Gastrocnemius medialis (tissue), 4 donors: ENCODE measurements at regions not wholly inside any gene's neighbourhood (a gene's known extent, or its start where the extent isn't known, plus 50 kb on each side); places are given as distances from the start of the nearest gene placed in this dataset.

Experiments used
- ATAC-seq, 2 donors: fragments of 150-250 bp; one replicate each; pipeline ENCODE4 v1.9.1; 2016
- DNase-seq, 2 donors: peaks; one replicate each; pipeline ENCODE4 v3.0.0-alpha.2; 2019
- H3K27ac ChIP-seq, 4 donors: fragments of 200-600 bp; sonication (generic); 1 replicate in 1 of 4; 2 replicates in 3 of 4; pipeline ENCODE4 v1.5.1; 2016 to 2018; ENCODE audit warnings: mild to moderate bottlenecking in 2 of 4, moderate library complexity in 1 of 4
- H3K27me3 ChIP-seq, 3 donors: fragments of 200-600 bp; sonication (generic) in 2 of 3; 1 replicate in 1 of 3; 2 replicates in 2 of 3; pipeline versions ENCODE4 v1.5.1 to v1.6.0; 2016 to 2019; ENCODE audit warnings: mild to moderate bottlenecking in 1 of 3, moderate library complexity in 1 of 3
- H3K36me3 ChIP-seq, 2 donors: fragments of 200-600 bp; sonication (generic) in 1 of 2; one replicate each; pipeline ENCODE4 v1.5.1; 2017 to 2018
- H3K4me1 ChIP-seq, 2 donors: fragments of 200-600 bp; sonication (generic) in 1 of 2; one replicate each; pipeline ENCODE4 v1.5.1; 2016 to 2017; ENCODE audit warnings: mild to moderate bottlenecking in 2 of 2
- H3K4me3 ChIP-seq, 4 donors: fragments of 200-600 bp; sonication (generic) in 3 of 4; 1 replicate in 1 of 4; 2 replicates in 3 of 4; pipeline ENCODE4 v1.5.1; 2016 to 2019; ENCODE audit warnings: mild to moderate bottlenecking in 2 of 4
- H3K9me3 ChIP-seq, 3 donors: fragments of 200-600 bp; sonication (generic) in 2 of 3; 1 replicate in 1 of 3; 2 replicates in 2 of 3; pipeline ENCODE4 v1.5.1; 2016 to 2019
- POLR2A ChIP-seq, 2 donors: fragments of 450-650 bp; IDR thresholded peaks; one replicate each; pipeline ENCODE4 v1.6.1; 2017; ENCODE audit warnings: antibody characterized with exemption in 2 of 2, mild to moderate bottlenecking in 2 of 2, moderate library complexity in 2 of 2
- in situ Hi-C, 4 donors: fragments of 200-750 bp; cut with MboI; loops; one replicate each; pipeline versions ENCODE4 v1.15.0 to v1.8.0; 2017; ENCODE audit warnings: low sequenced_read_pairs in 4 of 4
- intact Hi-C: fragments of 100-400 bp; cut with DNase I; formaldehyde crosslinking; loops from one replicate; pipeline ENCODE4 v1.15.1; 2023; ENCODE audit warnings: low total_unique reads
- TF ChIP-seq, protein P1 (sequence below), 5 experiments: fragments of 450-650 bp in 3 of 5; fragments of 200-600 bp in 2 of 5; sonication (generic) in 2 of 5; IDR thresholded peaks in 4 of 5; conservative IDR thresholded peaks in 1 of 5; 1 replicate in 4 of 5; 2 replicates in 1 of 5; pipeline ENCODE4 v1.5.1; 2016 to 2019; ENCODE audit warnings: antibody characterized with exemption in 5 of 5, mild to moderate bottlenecking in 3 of 5, moderate library complexity in 3 of 5

DNA sequence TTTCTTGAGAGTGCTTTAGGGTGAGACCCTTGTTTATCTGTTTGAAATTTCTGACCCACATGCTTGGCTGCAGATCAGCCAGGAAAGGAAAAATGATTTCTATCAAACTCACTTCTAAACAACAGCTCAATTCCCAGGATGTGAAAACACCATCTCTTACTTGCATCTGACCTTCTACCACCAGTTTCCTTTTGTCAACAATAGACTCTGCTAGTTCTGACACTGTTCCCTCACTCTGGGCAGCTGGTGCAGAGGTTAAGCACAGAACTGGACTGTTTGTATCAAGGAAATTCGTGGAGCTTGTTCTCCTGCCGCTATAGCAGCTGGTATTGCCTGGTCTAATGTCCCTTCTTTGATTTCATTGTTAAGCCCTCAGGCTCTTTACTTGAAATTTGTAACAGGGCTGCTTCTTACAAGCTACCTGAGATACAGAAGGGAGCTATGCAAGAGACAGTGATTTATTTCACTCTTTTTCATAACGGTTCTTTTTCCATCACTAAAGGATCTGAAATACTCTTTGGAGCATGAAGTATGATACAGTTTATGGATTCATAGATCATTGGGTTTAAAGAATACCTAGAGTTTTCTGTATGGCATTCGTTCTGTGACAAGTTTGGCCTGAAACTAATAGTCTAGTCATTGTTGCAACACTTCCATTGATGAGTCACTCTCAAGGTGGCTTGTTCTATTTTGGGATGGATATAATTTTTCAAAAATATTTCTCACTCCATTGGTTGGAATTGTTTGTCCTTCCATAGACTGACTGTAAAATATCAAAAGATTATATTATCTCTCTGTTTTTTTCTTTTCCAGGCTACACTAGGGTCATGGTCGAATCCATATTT, 178.2 kb upstream of the ZC3H12C start:
- Histone ChIP-seq H3K27me3 (no peaks in the 10 kb centered on the region), H3K4me1 (peaks cover 4 to 16% of the 10 kb centered on the region in 2 donors), H3K27ac (peak overlapping the region; percentile 67 to 82 (median 74)), H3K36me3 (no peaks in the 10 kb centered on the region), H3K4me3 (no peak overlapping the region), H3K9me3 (no peaks in the 10 kb centered on the region)
- DNase-seq: peak in 1 of 2 donors; percentile 7
- ATAC-seq: peak; percentile 96 to 97
- intact Hi-C loops (no loop called here), in situ Hi-C loops (no loop called here)
- no peak for TF ChIP-seq POLR2A (IDR thresholded peaks at IDR 0.05)
- TF ChIP-seq, protein P1, sequence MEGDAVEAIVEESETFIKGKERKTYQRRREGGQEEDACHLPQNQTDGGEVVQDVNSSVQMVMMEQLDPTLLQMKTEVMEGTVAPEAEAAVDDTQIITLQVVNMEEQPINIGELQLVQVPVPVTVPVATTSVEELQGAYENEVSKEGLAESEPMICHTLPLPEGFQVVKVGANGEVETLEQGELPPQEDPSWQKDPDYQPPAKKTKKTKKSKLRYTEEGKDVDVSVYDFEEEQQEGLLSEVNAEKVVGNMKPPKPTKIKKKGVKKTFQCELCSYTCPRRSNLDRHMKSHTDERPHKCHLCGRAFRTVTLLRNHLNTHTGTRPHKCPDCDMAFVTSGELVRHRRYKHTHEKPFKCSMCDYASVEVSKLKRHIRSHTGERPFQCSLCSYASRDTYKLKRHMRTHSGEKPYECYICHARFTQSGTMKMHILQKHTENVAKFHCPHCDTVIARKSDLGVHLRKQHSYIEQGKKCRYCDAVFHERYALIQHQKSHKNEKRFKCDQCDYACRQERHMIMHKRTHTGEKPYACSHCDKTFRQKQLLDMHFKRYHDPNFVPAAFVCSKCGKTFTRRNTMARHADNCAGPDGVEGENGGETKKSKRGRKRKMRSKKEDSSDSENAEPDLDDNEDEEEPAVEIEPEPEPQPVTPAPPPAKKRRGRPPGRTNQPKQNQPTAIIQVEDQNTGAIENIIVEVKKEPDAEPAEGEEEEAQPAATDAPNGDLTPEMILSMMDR (IDR thresholded peaks at IDR 0.05 in 4 of 5, conservative IDR thresholded peaks at IDR 0.05 in 1 of 5): no peak

DNA sequence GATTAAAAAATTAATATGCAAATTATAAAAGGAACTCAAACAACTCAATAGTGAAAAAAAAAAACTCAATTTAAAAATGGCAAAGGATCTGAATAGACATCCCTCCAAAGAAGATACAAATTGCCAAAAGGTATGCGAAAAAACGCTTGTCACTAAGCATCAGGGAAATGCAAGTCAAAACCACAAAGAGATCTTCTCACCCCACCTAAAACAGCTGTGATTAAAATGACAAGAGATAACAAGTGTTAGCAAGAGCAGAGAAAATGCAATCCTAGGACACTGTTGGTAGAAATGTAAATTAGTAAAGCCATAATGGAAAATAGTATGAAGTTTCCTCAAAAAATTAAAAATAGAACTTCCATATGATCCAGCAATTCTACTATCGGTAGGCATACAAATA, 166.3 kb upstream of the ZC3H12C start:
- H3K4me3 ChIP-seq: no peak overlapping the region
- no peaks in the 10 kb centered on the region for H3K27me3 ChIP-seq
- DNase-seq (no peak), ATAC-seq (no peak)
- H3K36me3 ChIP-seq: no peaks in the 10 kb centered on the region
- peaks cover 0 to 3% (median 0%) of the 10 kb centered on the region in 3 donors for H3K9me3 ChIP-seq
- intact Hi-C loops: no loop called here
- H3K27ac ChIP-seq: no peak overlapping the region
- no peaks in the 10 kb centered on the region for H3K4me1 ChIP-seq
- no peak for TF ChIP-seq POLR2A (IDR thresholded peaks at IDR 0.05)
- TF ChIP-seq, protein P1 (IDR thresholded peaks at IDR 0.05 in 4 of 5, conservative IDR thresholded peaks at IDR 0.05 in 1 of 5): no peak
- in situ Hi-C loops: loop anchor here in 3 of 4 donors (25.0 kb wide), 4 partner anchors 435 to 1240 kb away; no protein-coding TSS in a partner anchor

DNA sequence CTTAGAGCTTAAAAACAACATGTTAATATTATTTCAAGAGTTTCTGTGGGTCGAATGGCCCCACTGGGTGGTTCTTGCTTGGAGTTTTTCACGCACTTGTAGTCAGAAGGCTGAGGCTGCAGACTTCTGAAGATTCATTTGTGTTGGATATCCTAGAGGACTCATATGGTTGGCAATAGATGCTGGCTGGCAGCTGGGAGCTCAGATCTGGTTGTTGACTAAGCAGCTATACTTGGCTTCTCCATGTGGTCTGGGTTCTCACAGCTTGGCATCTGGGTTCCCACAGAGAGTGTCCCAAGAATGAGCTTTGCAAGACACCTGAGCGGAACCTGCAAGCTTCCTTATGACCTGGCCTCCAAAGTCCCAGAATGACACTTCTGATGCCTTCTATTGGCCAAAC, 163.9 kb upstream of the ZC3H12C start:
- ATAC-seq: peak; percentile 86 to 94
- in situ Hi-C loops: loop anchor here in 3 of 4 donors (25.0 kb wide), 4 partner anchors 433 to 1242 kb away; no protein-coding TSS in a partner anchor
- intact Hi-C loops: no loop called here
- H3K27me3 ChIP-seq: no peaks in the 10 kb centered on the region
- DNase-seq: peak; percentile 41 to 50
- H3K27ac ChIP-seq: no peak overlapping the region
- peaks cover 0 to 3% (median 0%) of the 10 kb centered on the region in 3 donors for H3K9me3 ChIP-seq
- no peaks in the 10 kb centered on the region for H3K4me1 ChIP-seq
- no peak overlapping the region for H3K4me3 ChIP-seq
- no peaks in the 10 kb centered on the region for H3K36me3 ChIP-seq
- TF ChIP-seq, protein P1 (IDR thresholded peaks at IDR 0.05 in 4 of 5, conservative IDR thresholded peaks at IDR 0.05 in 1 of 5): no peak
- TF ChIP-seq POLR2A (IDR thresholded peaks at IDR 0.05): no peak

DNA sequence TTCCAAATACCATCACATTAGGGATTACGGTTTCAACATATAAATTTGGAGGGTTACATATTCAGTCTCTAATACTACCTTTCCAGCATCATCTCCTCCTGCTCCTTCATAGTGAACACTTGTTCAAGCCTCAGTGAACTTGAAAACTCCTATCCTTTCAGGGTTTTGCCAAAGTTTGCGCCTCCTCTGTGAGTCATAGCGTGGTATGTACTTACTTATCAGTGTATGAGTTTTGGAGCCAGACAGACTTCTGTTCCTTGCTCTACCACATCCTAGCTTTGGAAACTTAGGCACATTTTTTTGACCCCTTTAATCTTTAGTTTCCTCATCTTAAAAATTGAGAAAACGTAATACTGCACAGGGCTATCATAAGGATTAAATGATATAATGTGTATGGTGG, 160.1 kb upstream of the ZC3H12C start:
- Histone ChIP-seq H3K4me1 (no peaks in the 10 kb centered on the region), H3K4me3 (no peak overlapping the region), H3K27me3 (no peaks in the 10 kb centered on the region), H3K9me3 (no peaks in the 10 kb centered on the region), H3K36me3 (no peaks in the 10 kb centered on the region), H3K27ac (no peak overlapping the region)
- DNase-seq (no peak), ATAC-seq (no peak)
- in situ Hi-C loops (loop anchor here in 3 of 4 donors (25.0 kb wide), 4 partner anchors 429 to 1246 kb away; no protein-coding TSS in a partner anchor), intact Hi-C loops (loop anchor here (10.0 kb wide), 1 partner anchor 78 kb away; no protein-coding TSS in a partner anchor)
- no peak for TF ChIP-seq POLR2A (IDR thresholded peaks at IDR 0.05)
- TF ChIP-seq, protein P1 (IDR thresholded peaks at IDR 0.05 in 4 of 5, conservative IDR thresholded peaks at IDR 0.05 in 1 of 5): no peak
